ENCODE measurements at regions not wholly inside any gene's neighbourhood (a gene's known extent, or its start where the extent isn't known, plus 50 kb on each side); places are given as distances from the start of the nearest gene placed in this dataset.

- no peak overlapping the region for H3K27ac Mint-ChIP-seq
- no peaks in the 10 kb centered on the region for H3K27me3 Mint-ChIP-seq
- no peaks in the 10 kb centered on the region for H3K27me3 ChIP-seq (ENCODE audit: control insufficient read depth, insufficient read depth, low read length)
- H3K4me1 Mint-ChIP-seq, result no peaks in the 10 kb centered on the region
- no peak for DNase-seq
- H3K4me3 Mint-ChIP-seq, result no peak overlapping the region
- ATAC-seq (ENCODE audit: low read depth in 2 of 2), result no peak
- H3K4me3 ChIP-seq (ENCODE audit: low read depth, low read length), result no peak overlapping the region
- H3K36me3 ChIP-seq (ENCODE audit: control insufficient read depth, insufficient read depth, low read length), result no peaks in the 10 kb centered on the region
- H3K9me3 Mint-ChIP-seq, result peaks cover 0 to 18% (median 10%) of the 10 kb centered on the region in 7 donors
- H3K36me3 Mint-ChIP-seq, result no peaks in the 10 kb centered on the region
- no peaks in the 10 kb centered on the region for H3K4me1 ChIP-seq (ENCODE audit: control insufficient read depth, insufficient read depth, low read length, poor library complexity, severe bottlenecking)
- H3K9me3 ChIP-seq (ENCODE audit: control insufficient read depth in 2 of 2, low read length in 2 of 2), result no peaks in the 10 kb centered on the region
- no peak overlapping the region for H3K27ac ChIP-seq (ENCODE audit: insufficient read depth, low read length, poor library complexity, severe bottlenecking)
Measured at GRCh38 chr3:81105206-81105605, 656.2 kb downstream of the GBE1 start.

GRCh38 chr3:81097889-81098288, 663.6 kb downstream of the GBE1 start:
- H3K4me1 ChIP-seq (ENCODE audit: control insufficient read depth, insufficient read depth, low read length, poor library complexity, severe bottlenecking), result no peaks in the 10 kb centered on the region
- no peaks in the 10 kb centered on the region for H3K9me3 ChIP-seq (ENCODE audit: control insufficient read depth in 2 of 2, low read length in 2 of 2)
- H3K36me3 ChIP-seq (ENCODE audit: control insufficient read depth, insufficient read depth, low read length), result no peaks in the 10 kb centered on the region
- no peak overlapping the region for H3K27ac ChIP-seq (ENCODE audit: insufficient read depth, low read length, poor library complexity, severe bottlenecking)
- no peaks in the 10 kb centered on the region for H3K4me1 Mint-ChIP-seq
- H3K27me3 Mint-ChIP-seq, result no peaks in the 10 kb centered on the region
- no peaks in the 10 kb centered on the region for H3K27me3 ChIP-seq (ENCODE audit: control insufficient read depth, insufficient read depth, low read length)
- no peaks in the 10 kb centered on the region for H3K36me3 Mint-ChIP-seq
- H3K4me3 ChIP-seq (ENCODE audit: low read depth, low read length), result no peak overlapping the region
- DNase-seq, result no peak
- no peak for ATAC-seq (ENCODE audit: low read depth in 2 of 2)
- H3K4me3 Mint-ChIP-seq, result no peak overlapping the region
- H3K9me3 Mint-ChIP-seq, result peaks cover 2 to 17% (median 4%) of the 10 kb centered on the region in 7 donors
- H3K27ac Mint-ChIP-seq, result no peak overlapping the region

GRCh38 chr3:81095956-81096355, 665.5 kb downstream of the GBE1 start:
- H3K27ac ChIP-seq (ENCODE audit: insufficient read depth, low read length, poor library complexity, severe bottlenecking), result no peak overlapping the region
- H3K4me1 ChIP-seq (ENCODE audit: control insufficient read depth, insufficient read depth, low read length, poor library complexity, severe bottlenecking), result no peaks in the 10 kb centered on the region
- Mint-ChIP-seq H3K27me3 (no peaks in the 10 kb centered on the region), H3K27ac (no peak overlapping the region), H3K36me3 (no peaks in the 10 kb centered on the region), H3K4me1 (no peaks in the 10 kb centered on the region), H3K9me3 (peaks cover 2 to 21% (median 4%) of the 10 kb centered on the region in 7 donors), H3K4me3 (no peak overlapping the region)
- no peaks in the 10 kb centered on the region for H3K9me3 ChIP-seq (ENCODE audit: control insufficient read depth in 2 of 2, low read length in 2 of 2)
- no peaks in the 10 kb centered on the region for H3K36me3 ChIP-seq (ENCODE audit: control insufficient read depth, insufficient read depth, low read length)
- DNase-seq (no peak), ATAC-seq (ENCODE audit: low read depth in 2 of 2) (no peak)
- no peak overlapping the region for H3K4me3 ChIP-seq (ENCODE audit: low read depth, low read length)
- H3K27me3 ChIP-seq (ENCODE audit: control insufficient read depth, insufficient read depth, low read length), result no peaks in the 10 kb centered on the region

- Mint-ChIP-seq H3K27me3 (no peaks in the 10 kb centered on the region), H3K4me1 (no peaks in the 10 kb centered on the region), H3K27ac (no peak overlapping the region), H3K4me3 (no peak overlapping the region), H3K36me3 (no peaks in the 10 kb centered on the region), H3K9me3 (peaks cover 2 to 16% (median 5%) of the 10 kb centered on the region in 7 donors)
- Histone ChIP-seq H3K27ac (ENCODE audit: insufficient read depth, low read length, poor library complexity, severe bottlenecking) (no peak overlapping the region), H3K4me1 (ENCODE audit: control insufficient read depth, insufficient read depth, low read length, poor library complexity, severe bottlenecking) (no peaks in the 10 kb centered on the region), H3K27me3 (ENCODE audit: control insufficient read depth, insufficient read depth, low read length) (no peaks in the 10 kb centered on the region), H3K4me3 (ENCODE audit: low read depth, low read length) (no peak overlapping the region), H3K9me3 (ENCODE audit: control insufficient read depth in 2 of 2, low read length in 2 of 2) (no peaks in the 10 kb centered on the region), H3K36me3 (ENCODE audit: control insufficient read depth, insufficient read depth, low read length) (no peaks in the 10 kb centered on the region)
- DNase-seq (no peak), ATAC-seq (ENCODE audit: low read depth in 2 of 2) (no peak)
Measured at GRCh38 chr3:81094986-81095385, 666.5 kb downstream of the GBE1 start.

- Mint-ChIP-seq H3K27me3 (no peaks in the 10 kb centered on the region), H3K27ac (no peak overlapping the region), H3K9me3 (peaks cover 0 to 23% (median 3%) of the 10 kb centered on the region in 7 donors), H3K4me1 (no peaks in the 10 kb centered on the region), H3K4me3 (no peak overlapping the region), H3K36me3 (no peaks in the 10 kb centered on the region)
- H3K4me1 ChIP-seq (ENCODE audit: control insufficient read depth, insufficient read depth, low read length, poor library complexity, severe bottlenecking), result no peaks in the 10 kb centered on the region
- no peak overlapping the region for H3K27ac ChIP-seq (ENCODE audit: insufficient read depth, low read length, poor library complexity, severe bottlenecking)
- H3K4me3 ChIP-seq (ENCODE audit: low read depth, low read length), result no peak overlapping the region
- H3K9me3 ChIP-seq (ENCODE audit: control insufficient read depth in 2 of 2, low read length in 2 of 2), result peaks cover 0 to 2% of the 10 kb centered on the region in 2 experiments
- H3K36me3 ChIP-seq (ENCODE audit: control insufficient read depth, insufficient read depth, low read length), result no peaks in the 10 kb centered on the region
- no peaks in the 10 kb centered on the region for H3K27me3 ChIP-seq (ENCODE audit: control insufficient read depth, insufficient read depth, low read length)
- ATAC-seq (ENCODE audit: low read depth in 2 of 2), result no peak
- DNase-seq, result no peak
Measured at GRCh38 chr3:81087607-81088006, 673.8 kb downstream of the GBE1 start.

GRCh38 chr3:81086348-81086747, 675.1 kb downstream of the GBE1 start:
- DNase-seq (no peak), ATAC-seq (ENCODE audit: low read depth in 2 of 2) (no peak)
- H3K4me3 ChIP-seq (ENCODE audit: low read depth, low read length), result no peak overlapping the region
- H3K9me3 ChIP-seq (ENCODE audit: control insufficient read depth in 2 of 2, low read length in 2 of 2), result peaks cover 0 to 2% of the 10 kb centered on the region in 2 experiments
- no peaks in the 10 kb centered on the region for H3K27me3 Mint-ChIP-seq
- no peak overlapping the region for H3K27ac Mint-ChIP-seq
- peaks cover 0 to 17% (median 3%) of the 10 kb centered on the region in 7 donors for H3K9me3 Mint-ChIP-seq
- no peaks in the 10 kb centered on the region for H3K36me3 Mint-ChIP-seq
- no peaks in the 10 kb centered on the region for H3K4me1 ChIP-seq (ENCODE audit: control insufficient read depth, insufficient read depth, low read length, poor library complexity, severe bottlenecking)
- H3K27ac ChIP-seq (ENCODE audit: insufficient read depth, low read length, poor library complexity, severe bottlenecking), result no peak overlapping the region
- no peaks in the 10 kb centered on the region for H3K36me3 ChIP-seq (ENCODE audit: control insufficient read depth, insufficient read depth, low read length)
- no peaks in the 10 kb centered on the region for H3K27me3 ChIP-seq (ENCODE audit: control insufficient read depth, insufficient read depth, low read length)
- no peaks in the 10 kb centered on the region for H3K4me1 Mint-ChIP-seq
- H3K4me3 Mint-ChIP-seq, result no peak overlapping the region

- Histone ChIP-seq H3K4me3 (ENCODE audit: low read depth, low read length) (no peak overlapping the region), H3K9me3 (ENCODE audit: control insufficient read depth in 2 of 2, low read length in 2 of 2) (no peaks in the 10 kb centered on the region), H3K27ac (ENCODE audit: insufficient read depth, low read length, poor library complexity, severe bottlenecking) (no peak overlapping the region), H3K27me3 (ENCODE audit: control insufficient read depth, insufficient read depth, low read length) (no peaks in the 10 kb centered on the region), H3K36me3 (ENCODE audit: control insufficient read depth, insufficient read depth, low read length) (no peaks in the 10 kb centered on the region), H3K4me1 (ENCODE audit: control insufficient read depth, insufficient read depth, low read length, poor library complexity, severe bottlenecking) (no peaks in the 10 kb centered on the region)
- ATAC-seq (ENCODE audit: low read depth in 2 of 2) (no peak), DNase-seq (no peak)
- Mint-ChIP-seq H3K27ac (no peak overlapping the region), H3K4me1 (no peaks in the 10 kb centered on the region), H3K4me3 (no peak overlapping the region), H3K27me3 (no peaks in the 10 kb centered on the region), H3K9me3 (peaks cover 0 to 15% (median 7%) of the 10 kb centered on the region in 7 donors), H3K36me3 (no peaks in the 10 kb centered on the region)
Measured at GRCh38 chr3:81080608-81081007, 680.8 kb downstream of the GBE1 start.

- ATAC-seq (ENCODE audit: low read depth in 2 of 2) (no peak), DNase-seq (no peak)
- Histone ChIP-seq H3K27me3 (ENCODE audit: control insufficient read depth, insufficient read depth, low read length) (no peaks in the 10 kb centered on the region), H3K4me1 (ENCODE audit: control insufficient read depth, insufficient read depth, low read length, poor library complexity, severe bottlenecking) (no peaks in the 10 kb centered on the region), H3K36me3 (ENCODE audit: control insufficient read depth, insufficient read depth, low read length) (no peaks in the 10 kb centered on the region), H3K4me3 (ENCODE audit: low read depth, low read length) (no peak overlapping the region), H3K9me3 (ENCODE audit: control insufficient read depth in 2 of 2, low read length in 2 of 2) (peaks cover 0 to 4% of the 10 kb centered on the region in 2 experiments), H3K27ac (ENCODE audit: insufficient read depth, low read length, poor library complexity, severe bottlenecking) (no peak overlapping the region)
- Mint-ChIP-seq H3K9me3 (peaks cover 5 to 16% (median 13%) of the 10 kb centered on the region in 7 donors), H3K4me3 (no peak overlapping the region), H3K27me3 (no peaks in the 10 kb centered on the region), H3K4me1 (no peaks in the 10 kb centered on the region), H3K36me3 (no peaks in the 10 kb centered on the region), H3K27ac (no peak overlapping the region)
Measured at GRCh38 chr3:81072591-81072990, 688.9 kb downstream of the GBE1 start.
